Thyroid gland (tissue), 4 donors: ENCODE measurements at regions not wholly inside any gene's neighbourhood (a gene's known extent, or its start where the extent isn't known, plus 50 kb on each side); places are given as distances from the start of the nearest gene placed in this dataset.

Experiments
- CTCF ChIP-seq, 6 experiments: fragments of 200-600 bp in 3 of 6; fragments of 450-650 bp in 3 of 6; sonication (generic) in 3 of 6; IDR thresholded peaks; one replicate each; pipeline ENCODE4 v1.5.1; 2016 to 2019; ENCODE audit warnings: antibody characterized with exemption in 6 of 6, mild to moderate bottlenecking in 2 of 6, inconsistent platforms in 1 of 6, moderate library complexity in 1 of 6
- POLR2A ChIP-seq, 2 donors: fragments of 450-650 bp; IDR thresholded peaks; one replicate each; pipeline ENCODE4 v1.6.1; 2017; ENCODE audit warnings: antibody characterized with exemption in 2 of 2, mild to moderate bottlenecking in 2 of 2, moderate library complexity in 1 of 2

GRCh38 chr22:25360891-25361645, 141.6 kb downstream of the CRYBB2 start:
- TF ChIP-seq CTCF (IDR thresholded peaks at IDR 0.05) (no peak), POLR2A (IDR thresholded peaks at IDR 0.05) (no peak)
